DND-41 (cell line): ENCODE measurements at regions not wholly inside any gene's neighbourhood (a gene's known extent, or its start where the extent isn't known, plus 50 kb on each side); places are given as distances from the start of the nearest gene placed in this dataset.

Source experiments
- ATAC-seq: fragments of 200-7000 bp; cut with Tn5 transposase; 3 replicates; pipeline ENCODE4 v1.9.1; 2021; ENCODE audit warnings: low read depth; ENCODE audit not compliant: insufficient read depth
- DNase-seq: peaks from one replicate; pipeline ENCODE4 v3.0.0-alpha.2; 2020
- H2AFZ ChIP-seq: 2 replicates; pipeline ENCODE4 v1.6.0; 2012; ENCODE audit warnings: low read depth, low read length
- H3K27ac ChIP-seq: 2 replicates; pipeline ENCODE4 v1.5.1; 2012; ENCODE audit warnings: low read length, inconsistent platforms
- H3K27me3 ChIP-seq: fragments of 200-600 bp; sonication (generic); 2 replicates; pipeline ENCODE4 v1.6.0; 2012; ENCODE audit warnings: low read length, mild to moderate bottlenecking, inconsistent platforms; ENCODE audit not compliant: insufficient read depth, poor library complexity
- H3K36me3 ChIP-seq: 2 replicates; pipeline ENCODE4 v1.5.1; 2012; ENCODE audit warnings: low read length, inconsistent platforms; ENCODE audit not compliant: insufficient read depth
- H3K4me1 ChIP-seq: 2 replicates; pipeline ENCODE4 v1.5.1; 2012; ENCODE audit warnings: mild to moderate bottlenecking, low read length; ENCODE audit not compliant: insufficient read depth
- H3K4me2 ChIP-seq: 2 replicates; pipeline ENCODE4 v1.6.0; 2012; ENCODE audit warnings: mild to moderate bottlenecking, moderate library complexity, low read length, inconsistent platforms; ENCODE audit not compliant: insufficient read depth
- H3K4me3 ChIP-seq, 2 experiments: fragments of 200-600 bp in 1 of 2; shearing (Covaris generic) in 1 of 2; 2 replicates each; pipeline ENCODE4 v1.5.1; 2012 to 2016; ENCODE audit warnings: inconsistent platforms in 2 of 2, low read length in 2 of 2, mild to moderate bottlenecking in 2 of 2, low read depth in 1 of 2, moderate library complexity in 1 of 2
- H3K79me2 ChIP-seq: 2 replicates; pipeline ENCODE4 v1.6.0; 2012; ENCODE audit warnings: low read length, inconsistent platforms; ENCODE audit not compliant: insufficient read depth
- H3K9ac ChIP-seq: 2 replicates; pipeline ENCODE4 v1.6.0; 2012; ENCODE audit warnings: low read depth, mild to moderate bottlenecking, inconsistent platforms, low read length, moderate library complexity
- H3K9me3 ChIP-seq: 2 replicates; pipeline ENCODE4 v1.5.1; 2012; ENCODE audit warnings: low read length, moderate library complexity, mild to moderate bottlenecking, inconsistent platforms; ENCODE audit not compliant: insufficient read depth, severe bottlenecking
- H4K20me1 ChIP-seq: 2 replicates; pipeline ENCODE4 v1.6.0; 2012; ENCODE audit warnings: low read length; ENCODE audit not compliant: insufficient read depth
- CTCF ChIP-seq: IDR thresholded peaks from 2 replicates; pipeline ENCODE4 v1.5.1; 2012; ENCODE audit warnings: borderline replicate concordance, low read length, moderate library complexity, mild to moderate bottlenecking; ENCODE audit not compliant: poor library complexity, severe bottlenecking; ENCODE audit errors: extremely low read depth
- EZH2 ChIP-seq: IDR thresholded peaks from 3 replicates; pipeline ENCODE4 v1.6.1; 2012; ENCODE audit warnings: borderline replicate concordance, low read depth, mild to moderate bottlenecking, moderate library complexity, low read length, inconsistent platforms; ENCODE audit not compliant: severe bottlenecking

- Histone ChIP-seq H3K4me3 (no peak overlapping the region), H3K27ac (no peak overlapping the region), H3K36me3 (no peaks in the 10 kb centered on the region), H3K27me3 (no peaks in the 10 kb centered on the region), H3K9ac (no peak overlapping the region), H3K4me1 (peaks cover 4% of the 10 kb centered on the region; the same call in 1 of the 2 replicates), H3K9me3 (no peaks in the 10 kb centered on the region), H2AFZ (no peak overlapping the region), H3K4me2 (no peak overlapping the region), H3K79me2 (no peaks in the 10 kb centered on the region), H4K20me1 (no peaks in the 10 kb centered on the region)
- ATAC-seq (no peak), DNase-seq (no peak)
- no peak for TF ChIP-seq EZH2
- TF ChIP-seq CTCF = no peak
Measured at GRCh38 chr2:39875914-39876267, 96.8 kb upstream of the THUMPD2 start.

DNA sequence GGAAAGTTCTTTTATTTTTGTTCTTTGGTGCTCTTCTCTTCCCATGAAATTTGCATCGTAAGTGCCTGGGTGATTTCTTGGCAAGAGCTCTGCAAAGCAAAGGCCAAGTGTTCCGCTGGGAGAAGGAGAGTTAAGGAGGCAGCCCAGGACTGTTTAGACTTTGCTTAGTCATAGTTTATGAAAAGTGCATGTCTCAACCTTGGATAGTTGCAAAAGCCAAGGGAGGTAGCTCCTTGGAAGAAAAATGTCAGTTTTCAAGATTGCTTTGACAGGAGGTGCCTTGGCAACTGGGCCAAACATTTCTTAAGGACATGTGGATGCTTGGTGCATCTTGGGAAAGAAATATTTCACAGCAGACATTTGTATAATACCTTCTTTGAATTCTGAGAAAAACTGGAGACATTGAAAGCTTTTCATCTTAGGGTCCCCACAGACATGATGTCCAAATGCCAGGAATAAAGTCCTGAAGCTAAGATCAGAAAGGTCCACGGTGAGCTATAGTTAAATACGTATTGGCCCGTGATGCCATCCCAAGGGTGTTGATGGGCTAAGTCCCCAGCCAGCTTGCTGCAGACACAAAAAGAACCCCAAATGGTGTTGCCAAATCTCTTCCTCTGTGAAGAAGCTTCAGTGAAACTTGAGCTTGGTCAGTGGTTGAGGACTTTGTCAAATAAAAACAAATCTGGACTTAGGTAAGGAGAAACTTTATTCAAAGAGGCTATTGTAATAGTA is 96.3 kb upstream of the THUMPD2 start:
- no peaks in the 10 kb centered on the region for H3K36me3 ChIP-seq
- no peak overlapping the region for H3K4me2 ChIP-seq
- no peaks in the 10 kb centered on the region for H3K27me3 ChIP-seq
- DNase-seq (no peak), ATAC-seq (no peak)
- no peak overlapping the region for H3K9ac ChIP-seq
- H4K20me1 ChIP-seq = no peaks in the 10 kb centered on the region
- no peak overlapping the region for H3K4me3 ChIP-seq
- H3K27ac ChIP-seq = no peak overlapping the region
- H3K4me1 ChIP-seq = peaks cover 4% of the 10 kb centered on the region; the same call in 1 of the 2 replicates
- TF ChIP-seq CTCF = no peak
- no peak for TF ChIP-seq EZH2
- H3K9me3 ChIP-seq = no peaks in the 10 kb centered on the region
- no peaks in the 10 kb centered on the region for H3K79me2 ChIP-seq
- no peak overlapping the region for H2AFZ ChIP-seq

DNA sequence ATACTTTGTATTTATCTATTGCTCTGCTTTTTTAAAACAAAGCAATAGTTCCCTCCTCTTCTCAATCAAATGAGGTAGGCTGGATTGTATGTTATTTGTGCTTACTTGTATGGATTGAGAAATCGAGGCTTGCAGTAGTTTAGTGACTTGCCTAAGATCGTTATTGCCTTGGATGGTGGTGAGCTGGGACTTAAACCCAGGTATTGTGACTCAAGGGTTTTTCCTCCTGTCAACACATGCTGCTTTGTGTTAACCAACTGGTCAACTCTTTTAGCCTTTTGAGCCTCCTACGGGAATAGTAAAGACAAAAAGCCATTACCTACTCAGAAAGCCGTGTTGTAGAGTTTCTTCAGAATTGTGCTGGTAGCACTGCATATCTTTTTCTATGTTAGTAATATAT is 95.2 kb upstream of the THUMPD2 start:
- TF ChIP-seq CTCF = no peak
- TF ChIP-seq EZH2 = no peak
- no peak for ATAC-seq

More for the DNA sequence above, 95.2 kb upstream of the THUMPD2 start:
- no peak overlapping the region for H3K4me3 ChIP-seq
- H3K27me3 ChIP-seq = no peaks in the 10 kb centered on the region
- no peaks in the 10 kb centered on the region for H3K79me2 ChIP-seq
- no peak overlapping the region for H3K9ac ChIP-seq
- no peak overlapping the region for H2AFZ ChIP-seq
- H4K20me1 ChIP-seq = no peaks in the 10 kb centered on the region
- H3K4me2 ChIP-seq = no peak overlapping the region
- no peak for DNase-seq
- no peaks in the 10 kb centered on the region for H3K9me3 ChIP-seq
- H3K4me1 ChIP-seq = peaks cover 4% of the 10 kb centered on the region; the same call in 1 of the 2 replicates
- H3K36me3 ChIP-seq = no peaks in the 10 kb centered on the region
- no peak overlapping the region for H3K27ac ChIP-seq
